ENCODE measurements at regions not wholly inside any gene's neighbourhood (a gene's known extent, or its start where the extent isn't known, plus 50 kb on each side); places are given as distances from the start of the nearest gene placed in this dataset.

GRCh38 chr6:166687879-166688205 is 60.8 kb upstream of the RPS6KA2 start:
- DNase-seq = no peak

DNA sequence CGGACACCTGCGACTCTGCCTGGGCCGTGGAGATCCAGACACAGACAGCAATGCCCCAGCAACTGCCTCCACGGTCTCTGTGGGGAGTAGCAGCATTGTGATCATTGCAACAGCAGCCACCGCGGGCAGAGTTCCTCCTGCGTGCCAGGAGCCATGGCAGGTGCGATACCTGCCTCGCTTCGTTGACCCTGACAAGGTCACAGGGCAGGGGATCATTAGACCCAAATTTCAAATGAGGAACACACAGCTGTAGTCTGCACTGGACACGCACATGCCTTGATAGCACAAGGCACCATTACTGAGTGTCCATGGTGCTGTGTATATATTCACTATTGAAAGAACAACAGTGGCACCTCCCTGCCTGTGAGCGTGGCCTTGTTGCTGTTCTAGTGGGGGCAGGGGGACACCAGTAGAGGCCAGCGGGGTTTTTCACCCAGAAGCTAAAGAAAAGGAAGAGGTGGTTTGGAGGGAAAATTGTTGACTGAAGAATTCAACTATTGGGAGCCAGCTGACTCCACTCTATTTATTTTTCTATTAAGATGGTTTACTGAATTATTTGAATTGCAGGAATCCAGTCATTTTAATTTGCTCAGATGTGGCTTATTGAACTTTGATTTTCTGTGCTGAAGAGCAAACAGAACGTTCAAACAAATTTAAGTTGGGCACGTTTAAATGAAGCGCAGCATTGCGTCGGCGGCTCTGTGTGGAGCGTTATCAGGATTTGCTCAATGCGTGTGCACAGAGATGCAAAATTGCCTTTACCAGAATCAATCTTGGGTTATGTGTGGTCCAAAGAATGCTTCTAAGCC is 60.2 kb upstream of the RPS6KA2 start:
- DNase-seq = no peak

- no peak for DNase-seq
Observed at GRCh38 chr6:166686317-166686716, 59.3 kb upstream of the RPS6KA2 start.

DNA sequence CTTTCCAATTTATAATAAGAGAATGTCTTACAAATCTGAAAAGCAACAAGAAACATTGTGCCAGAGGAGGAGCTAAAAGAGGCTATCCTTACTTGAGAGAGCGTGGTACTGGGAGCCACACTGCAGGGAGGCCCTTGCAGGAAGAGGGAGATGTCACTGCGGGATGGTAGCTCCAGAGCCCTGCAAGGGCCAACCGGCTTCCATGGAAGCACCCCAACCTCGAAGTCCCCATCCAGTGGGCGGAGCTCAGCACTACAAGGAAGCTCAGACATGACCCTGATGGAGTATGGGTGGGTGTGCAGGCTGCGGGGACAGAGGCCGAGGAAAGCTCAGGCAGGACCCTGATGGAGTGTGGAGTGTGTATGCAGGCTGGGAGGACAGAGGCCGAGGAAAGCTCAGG is 57.8 kb upstream of the RPS6KA2 start:
- no peak for DNase-seq

- no peak for DNase-seq
Observed at GRCh38 chr6:166684170-166684569, 57.1 kb upstream of the RPS6KA2 start.

DNA sequence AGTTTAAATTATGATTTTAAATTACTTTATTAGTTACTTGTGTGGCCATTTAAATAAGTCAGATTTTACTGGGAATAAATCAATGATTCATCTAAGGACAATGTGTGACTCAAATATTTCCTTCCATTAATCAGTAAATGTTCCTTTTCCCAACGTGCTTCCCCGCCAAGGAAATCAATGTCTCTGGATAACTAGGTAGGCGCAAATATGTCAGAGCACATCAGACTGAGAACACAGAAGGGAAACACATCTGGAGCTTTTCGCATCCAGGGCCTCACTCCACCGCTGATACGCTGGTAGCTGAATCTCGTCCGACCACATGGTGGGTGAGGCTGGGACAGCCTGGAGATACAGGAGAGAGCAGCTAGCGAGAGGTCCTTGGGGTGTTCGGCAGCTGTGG is 56.4 kb upstream of the RPS6KA2 start:
- DNase-seq = no peak

GRCh38 chr6:166679566-166679965 is 52.5 kb upstream of the RPS6KA2 start:
- no peak for DNase-seq

GRCh38 chr6:166678426-166678825 is 51.4 kb upstream of the RPS6KA2 start:
- no peak for DNase-seq

GRCh38 chr6:166677941-166678340 is 50.9 kb upstream of the RPS6KA2 start:
- no peak for DNase-seq

Data from activated CD4-positive, alpha-beta T cell treated with anti-CD3 and anti-CD28 coated beads for 48 hours (primary cell).